Activated naive CD8-positive, alpha-beta T cell treated with anti-CD3 and anti-CD28 coated beads for 36 hours (primary cell): ENCODE measurements at regions not wholly inside any gene's neighbourhood (a gene's known extent, or its start where the extent isn't known, plus 50 kb on each side); places are given as distances from the start of the nearest gene placed in this dataset.
"Not testable (repeated sequence)": the region's sequence is repeated elsewhere in the genome, so short reads cannot be mapped to it uniquely, and the experiment has no call there.

Experiments used
- DNase-seq: peaks from one replicate; pipeline ENCODE4 v3.0.0; 2021
- H3K27ac Mint-ChIP-seq: one replicate; pipeline ENCODE4 v1.8.0; 2022; ENCODE audit warnings: mild to moderate bottlenecking, moderate library complexity, mixed read lengths
- H3K27me3 Mint-ChIP-seq: one replicate; pipeline ENCODE4 v1.8.0; 2022; ENCODE audit warnings: mild to moderate bottlenecking, mixed read lengths
- H3K36me3 Mint-ChIP-seq: one replicate; pipeline ENCODE4 v1.8.0; 2021; ENCODE audit warnings: mild to moderate bottlenecking, mixed read lengths
- H3K4me1 Mint-ChIP-seq: one replicate; pipeline ENCODE4 v1.8.0; 2021; ENCODE audit warnings: mixed read lengths
- H3K4me3 Mint-ChIP-seq: one replicate; pipeline ENCODE4 v1.8.0; 2022; ENCODE audit warnings: mild to moderate bottlenecking, moderate library complexity, mixed read lengths
- H3K9me3 Mint-ChIP-seq: one replicate; pipeline ENCODE4 v1.8.0; 2022; ENCODE audit warnings: mixed read lengths

DNA sequence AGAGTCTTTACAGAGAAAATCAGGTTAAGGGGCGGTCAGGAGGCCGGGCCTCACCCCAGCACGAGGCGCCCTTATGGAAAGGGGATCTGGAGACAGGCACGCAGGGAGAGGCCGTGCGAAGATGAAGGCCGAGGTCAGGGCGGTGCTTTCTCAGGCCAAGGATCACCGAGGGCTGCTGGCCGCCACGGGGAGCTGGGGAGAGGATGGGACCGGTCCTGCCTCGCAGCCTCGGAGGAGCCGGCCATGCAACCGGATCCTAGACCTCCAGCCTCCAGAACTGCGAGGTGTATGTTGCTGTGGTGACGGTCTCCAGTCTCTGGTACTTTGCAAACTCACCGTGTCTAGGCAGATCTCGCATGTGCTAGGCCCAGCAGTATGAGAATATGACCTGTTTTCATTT is 138.2 kb upstream of the NKX1-1 start:
- DNase-seq, H3K36me3 Mint-ChIP-seq, H3K27me3 Mint-ChIP-seq, H3K27ac Mint-ChIP-seq, H3K4me1 Mint-ChIP-seq, H3K9me3 Mint-ChIP-seq, H3K4me3 Mint-ChIP-seq: not testable (repeated sequence)

- no peak for DNase-seq
- Mint-ChIP-seq H3K9me3 (no peaks in the 10 kb centered on the region), H3K4me3 (no peak overlapping the region), H3K36me3 (no peaks in the 10 kb centered on the region), H3K4me1 (peaks cover 9% of the 10 kb centered on the region), H3K27ac (no peak overlapping the region), H3K27me3 (peaks cover 7% of the 10 kb centered on the region)
These were observed 137.7 kb upstream of the NKX1-1 start for GRCh38 chr4:1543976-1544375.

- H3K27me3 Mint-ChIP-seq = peaks cover 7% of the 10 kb centered on the region
- H3K4me3 Mint-ChIP-seq = no peak overlapping the region
- no peak for DNase-seq
- H3K9me3 Mint-ChIP-seq = no peaks in the 10 kb centered on the region
- H3K4me1 Mint-ChIP-seq = peaks cover 8% of the 10 kb centered on the region
- H3K36me3 Mint-ChIP-seq = no peaks in the 10 kb centered on the region
- no peak overlapping the region for H3K27ac Mint-ChIP-seq
These were observed 137.3 kb upstream of the NKX1-1 start for GRCh38 chr4:1543561-1543960.

GRCh38 chr4:1542516-1543320 is 136.5 kb upstream of the NKX1-1 start:
- Mint-ChIP-seq H3K36me3 (no peaks in the 10 kb centered on the region), H3K4me1 (peaks cover 7% of the 10 kb centered on the region), H3K27ac (no peak overlapping the region), H3K27me3 (peaks cover 6% of the 10 kb centered on the region), H3K9me3 (no peaks in the 10 kb centered on the region), H3K4me3 (no peak overlapping the region)
- DNase-seq = no peak

DNA sequence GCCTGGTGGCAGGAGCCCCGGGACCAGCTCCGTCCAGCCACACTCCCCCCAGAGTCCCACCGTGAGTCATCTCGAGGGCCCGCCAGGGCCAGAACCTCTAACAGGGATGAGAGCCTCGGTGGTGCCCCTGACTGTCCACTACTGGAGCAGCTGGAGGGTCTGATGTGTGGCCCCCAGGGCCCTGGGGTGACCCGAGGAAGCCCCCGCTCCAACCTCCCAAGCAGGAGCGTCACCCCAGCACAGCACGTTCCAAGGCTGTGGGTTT is 135.9 kb upstream of the NKX1-1 start:
- no peak for DNase-seq
- H3K9me3 Mint-ChIP-seq = no peaks in the 10 kb centered on the region
- no peak overlapping the region for H3K27ac Mint-ChIP-seq
- H3K36me3 Mint-ChIP-seq = no peaks in the 10 kb centered on the region
- no peak overlapping the region for H3K4me3 Mint-ChIP-seq
- peaks cover 7% of the 10 kb centered on the region for H3K4me1 Mint-ChIP-seq
- H3K27me3 Mint-ChIP-seq = peaks cover under 1% of the 10 kb centered on the region

DNA sequence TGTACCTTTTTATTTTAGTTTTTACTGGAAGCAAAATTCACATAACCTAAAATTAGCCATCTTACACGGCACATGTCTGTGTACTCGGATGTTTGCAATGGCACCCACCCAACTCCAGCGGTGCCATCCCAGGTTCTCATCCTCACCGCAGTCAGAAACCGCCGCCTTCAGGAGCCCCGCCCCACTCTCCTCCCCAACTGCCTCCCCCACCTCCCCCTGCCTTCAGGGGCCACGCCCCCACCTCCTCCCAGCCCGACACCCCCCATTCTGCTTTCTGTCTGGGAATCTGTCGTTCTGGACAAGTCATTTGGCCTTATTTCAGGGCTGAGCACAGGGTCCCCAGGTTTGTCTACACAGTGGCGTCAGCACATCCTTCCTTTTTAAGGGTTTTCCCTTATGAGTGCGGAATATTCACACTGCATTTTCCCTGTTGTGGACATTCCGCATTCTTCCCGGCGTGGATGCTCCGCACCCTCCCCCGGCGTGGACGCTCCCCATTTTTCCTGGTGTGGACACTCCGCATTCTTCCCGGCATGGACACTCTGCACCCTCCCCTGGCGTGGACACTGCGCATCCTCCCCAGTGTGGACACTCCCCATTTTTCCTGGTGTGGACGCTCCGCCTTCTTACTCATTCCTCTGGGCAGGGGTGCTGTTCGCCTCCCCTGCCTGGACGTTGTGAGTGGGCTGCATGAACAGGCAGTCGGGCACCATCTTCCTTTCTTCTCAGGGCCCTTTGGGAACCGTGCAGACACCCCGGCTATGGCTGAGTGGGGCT is 135.4 kb upstream of the NKX1-1 start:
- H3K9me3 Mint-ChIP-seq = no peaks in the 10 kb centered on the region
- DNase-seq = no peak

DNA sequence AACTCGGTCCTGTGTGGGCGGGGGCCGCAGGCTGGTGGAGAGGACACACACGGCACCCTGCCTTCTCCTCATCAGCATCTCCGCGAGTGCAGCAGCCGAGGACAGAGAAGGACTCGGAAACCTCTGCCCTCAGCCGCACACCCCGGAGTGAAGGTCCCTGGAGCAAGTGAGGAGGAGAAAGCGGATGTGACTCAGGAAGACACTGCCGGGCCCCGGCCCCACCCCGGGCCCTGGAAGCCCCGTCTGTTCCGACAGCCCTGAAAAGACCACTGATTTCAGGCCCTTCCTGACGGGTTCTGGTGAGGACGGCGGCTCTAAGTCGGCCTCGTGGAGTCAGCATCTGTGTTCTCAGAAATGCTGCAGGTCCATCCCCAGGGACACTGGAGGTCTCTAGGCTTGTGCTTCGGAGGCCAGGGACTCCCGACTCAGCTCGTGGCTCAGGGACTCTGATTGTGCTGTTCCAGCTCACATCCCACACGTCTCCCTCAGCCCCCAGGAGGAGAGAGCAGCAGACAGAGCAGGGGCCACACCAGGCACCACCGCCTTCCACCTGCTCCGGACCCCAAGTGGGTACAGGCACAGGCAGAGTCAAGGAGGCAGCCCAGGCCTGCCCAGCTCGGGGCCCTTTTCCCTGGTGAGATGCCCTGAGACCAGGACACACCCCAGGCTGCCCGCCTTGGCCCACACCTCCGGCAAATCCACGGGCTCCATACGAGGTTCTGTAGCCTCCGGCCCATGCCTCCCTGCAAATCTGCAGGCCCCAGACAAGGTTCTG is 134.5 kb upstream of the NKX1-1 start:
- H3K27me3 Mint-ChIP-seq = no peaks in the 10 kb centered on the region
- no peaks in the 10 kb centered on the region for H3K36me3 Mint-ChIP-seq
- H3K4me1 Mint-ChIP-seq = peaks cover 7% of the 10 kb centered on the region
- no peak overlapping the region for H3K27ac Mint-ChIP-seq
- H3K9me3 Mint-ChIP-seq = no peaks in the 10 kb centered on the region
- no peak overlapping the region for H3K4me3 Mint-ChIP-seq
- no peak for DNase-seq

More for the DNA sequence above, 135.4 kb upstream of the NKX1-1 start:
- H3K36me3 Mint-ChIP-seq = no peaks in the 10 kb centered on the region
- H3K4me3 Mint-ChIP-seq = no peak overlapping the region
- no peaks in the 10 kb centered on the region for H3K27me3 Mint-ChIP-seq
- peaks cover 7% of the 10 kb centered on the region for H3K4me1 Mint-ChIP-seq
- no peak overlapping the region for H3K27ac Mint-ChIP-seq

DNA sequence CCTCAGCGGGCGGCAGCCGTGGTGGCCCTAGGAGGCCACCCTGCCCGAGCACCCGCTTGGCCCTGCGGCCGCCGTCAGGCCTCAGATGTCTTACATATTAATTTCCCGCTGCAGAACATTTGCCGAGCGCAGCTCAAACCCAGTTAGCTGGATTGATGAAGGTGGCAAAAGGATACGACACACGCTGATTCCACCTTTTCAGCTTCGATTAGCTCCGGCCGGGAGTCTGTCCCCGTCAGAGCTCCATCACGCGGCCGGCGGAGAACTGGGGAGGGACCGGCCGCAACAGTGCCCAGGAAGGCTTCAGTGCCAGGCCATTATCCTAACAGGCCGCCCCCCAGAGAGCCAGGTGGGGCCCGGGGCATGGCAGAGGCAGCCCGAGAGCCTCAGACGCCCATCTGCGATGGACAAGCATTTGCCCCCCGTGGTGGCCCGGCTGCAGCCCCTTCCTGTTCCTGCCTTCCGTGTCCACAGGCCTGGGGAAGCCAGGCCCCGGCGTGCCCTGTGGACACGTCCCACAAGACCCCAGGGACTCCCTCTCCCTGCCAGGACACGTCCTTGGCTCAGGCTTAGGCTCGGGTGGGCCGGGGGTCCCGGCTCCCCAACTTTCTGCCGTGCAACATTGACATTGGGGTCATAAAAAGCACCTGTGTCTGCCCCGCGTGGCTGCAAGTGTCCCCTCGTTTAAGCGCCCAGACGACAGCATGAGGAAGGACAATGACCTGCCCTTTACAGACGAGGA is 133.8 kb upstream of the NKX1-1 start:
- Mint-ChIP-seq H3K4me3 (no peak overlapping the region), H3K36me3 (no peaks in the 10 kb centered on the region), H3K4me1 (peaks cover 7% of the 10 kb centered on the region), H3K27me3 (no peaks in the 10 kb centered on the region), H3K27ac (no peak overlapping the region), H3K9me3 (no peaks in the 10 kb centered on the region)
- no peak for DNase-seq

DNA sequence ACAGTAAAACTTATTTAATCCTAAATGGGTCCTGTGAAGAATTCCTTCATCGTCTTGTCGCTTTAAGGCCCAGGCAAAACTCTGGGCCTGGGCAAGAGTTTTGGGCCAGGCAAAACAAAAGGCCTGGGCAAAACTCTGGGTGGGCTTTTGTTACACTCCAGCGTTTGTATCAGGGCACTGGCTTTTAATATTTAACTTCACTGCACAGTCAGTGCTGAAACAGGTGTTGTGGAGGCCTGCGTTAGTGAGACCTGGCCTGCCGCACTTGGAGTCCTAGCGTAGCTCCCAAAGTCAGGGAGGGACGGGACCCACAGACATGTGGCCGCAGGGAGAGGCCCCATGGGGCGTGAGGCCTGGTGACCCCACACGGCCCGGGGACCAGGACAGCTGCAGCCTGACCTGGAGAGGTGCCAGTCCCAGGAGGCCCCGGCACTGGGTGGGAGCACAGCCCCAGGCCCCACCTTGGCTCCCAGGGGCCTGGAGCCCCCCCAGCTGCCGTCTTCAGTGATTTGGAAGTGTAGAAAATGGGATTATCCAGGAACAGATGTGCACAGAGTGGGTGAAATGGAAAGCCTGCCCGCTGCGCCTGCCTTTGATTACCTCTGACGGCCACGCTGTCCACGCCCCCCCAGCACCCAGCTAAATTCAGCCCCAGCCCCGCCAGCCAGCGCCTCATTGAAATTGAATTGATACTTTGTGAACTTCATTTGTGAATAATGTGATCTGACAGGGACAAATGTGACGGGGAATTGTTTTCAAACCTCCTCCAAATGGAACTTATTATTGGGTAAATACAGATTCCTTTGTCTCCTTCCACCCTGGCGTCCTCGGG is 132.9 kb upstream of the NKX1-1 start:
- H3K9me3 Mint-ChIP-seq = no peaks in the 10 kb centered on the region
- no peak overlapping the region for H3K4me3 Mint-ChIP-seq
- H3K27ac Mint-ChIP-seq = no peak overlapping the region
- DNase-seq = no peak
- H3K36me3 Mint-ChIP-seq = no peaks in the 10 kb centered on the region
- H3K4me1 Mint-ChIP-seq = peaks cover 1% of the 10 kb centered on the region
- no peaks in the 10 kb centered on the region for H3K27me3 Mint-ChIP-seq

- Mint-ChIP-seq H3K4me1 (no peaks in the 10 kb centered on the region), H3K36me3 (no peaks in the 10 kb centered on the region), H3K27ac (no peak overlapping the region), H3K9me3 (no peaks in the 10 kb centered on the region), H3K27me3 (peaks cover 6% of the 10 kb centered on the region), H3K4me3 (no peak overlapping the region)
- DNase-seq = no peak
These were observed 131.8 kb upstream of the NKX1-1 start for GRCh38 chr4:1538096-1538410.

DNA sequence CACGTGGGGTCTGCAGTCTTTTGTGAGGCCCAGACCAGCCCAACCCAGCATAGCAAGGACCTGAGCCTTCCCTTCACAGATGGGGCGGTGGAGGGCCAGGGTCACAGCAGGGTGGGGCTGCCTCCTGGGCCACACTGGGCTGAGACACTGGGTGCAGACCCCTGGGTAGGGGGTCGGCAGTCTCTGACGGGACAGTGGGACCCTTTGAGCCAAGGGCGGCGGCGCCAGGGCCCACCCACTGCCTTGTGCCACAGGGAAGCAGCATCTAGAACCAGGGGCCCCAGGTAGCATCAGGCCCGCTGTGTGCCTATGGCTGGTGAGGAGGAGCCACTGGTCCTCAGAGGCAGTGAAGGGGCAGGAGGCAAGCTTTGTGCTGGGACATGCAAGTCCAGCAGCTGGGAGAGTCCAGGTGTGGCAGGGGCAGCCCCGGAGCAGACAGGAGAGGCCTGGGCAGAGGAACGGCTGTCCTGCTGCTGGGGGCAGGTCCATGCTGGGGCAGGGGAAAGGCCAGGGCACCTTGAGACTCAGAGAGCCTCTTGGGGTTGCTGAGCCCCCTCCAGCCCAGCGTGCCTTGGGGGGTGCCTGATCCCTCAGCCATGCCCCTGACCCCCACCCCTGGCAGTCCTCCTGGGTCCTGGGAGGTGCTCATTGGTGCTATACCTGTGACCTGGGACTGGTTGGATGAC is 131.3 kb upstream of the NKX1-1 start:
- H3K4me1 Mint-ChIP-seq = no peaks in the 10 kb centered on the region
- H3K27ac Mint-ChIP-seq = no peak overlapping the region
- H3K36me3 Mint-ChIP-seq = no peaks in the 10 kb centered on the region
- H3K4me3 Mint-ChIP-seq = no peak overlapping the region
- no peaks in the 10 kb centered on the region for H3K9me3 Mint-ChIP-seq
- H3K27me3 Mint-ChIP-seq = peaks cover 6% of the 10 kb centered on the region
- no peak for DNase-seq

- Mint-ChIP-seq H3K27me3 (peaks cover 9% of the 10 kb centered on the region), H3K36me3 (no peaks in the 10 kb centered on the region), H3K4me1 (no peaks in the 10 kb centered on the region), H3K27ac (no peak overlapping the region), H3K4me3 (no peak overlapping the region), H3K9me3 (no peaks in the 10 kb centered on the region)
- no peak for DNase-seq
These were observed 130.6 kb upstream of the NKX1-1 start for GRCh38 chr4:1536579-1537409.

DNA sequence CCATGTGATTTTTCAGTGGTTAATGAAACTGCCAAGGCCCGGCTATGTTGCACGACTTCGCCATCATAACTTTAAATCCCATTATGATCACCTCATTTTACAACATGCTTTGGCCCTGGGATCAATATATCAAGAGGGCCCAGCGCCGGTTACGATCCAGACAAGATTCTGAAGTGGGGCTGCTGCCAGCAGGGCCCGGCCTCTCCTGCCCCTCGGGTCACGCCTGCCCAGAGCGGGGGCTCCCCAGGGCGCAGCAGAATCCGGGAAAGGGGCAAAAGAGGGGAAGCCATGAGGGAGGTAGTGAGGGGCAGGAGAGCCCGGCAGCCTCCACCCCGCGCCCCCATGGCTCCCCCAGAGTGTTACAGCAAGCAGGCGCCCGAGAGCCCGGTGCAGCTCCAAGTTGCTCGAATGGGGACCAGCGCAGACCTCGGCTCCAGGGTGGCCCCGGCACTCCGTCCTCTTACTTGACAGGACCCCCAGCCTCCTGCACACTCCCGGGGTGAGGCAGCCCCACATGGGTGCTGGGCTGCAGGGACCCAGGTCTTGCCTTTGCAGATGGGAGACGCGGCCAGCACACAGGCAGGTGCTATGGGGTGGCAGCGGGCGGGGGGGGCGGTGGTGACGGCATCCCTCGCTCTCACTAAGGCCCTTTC is 129.8 kb upstream of the NKX1-1 start:
- DNase-seq = no peak
- Mint-ChIP-seq H3K27me3 (peaks cover 9% of the 10 kb centered on the region), H3K4me1 (no peaks in the 10 kb centered on the region), H3K9me3 (no peaks in the 10 kb centered on the region), H3K36me3 (no peaks in the 10 kb centered on the region), H3K27ac (no peak overlapping the region), H3K4me3 (no peak overlapping the region)
